ENCODE measurements at regions not wholly inside any gene's neighbourhood (a gene's known extent, or its start where the extent isn't known, plus 50 kb on each side); places are given as distances from the start of the nearest gene placed in this dataset.

DNA sequence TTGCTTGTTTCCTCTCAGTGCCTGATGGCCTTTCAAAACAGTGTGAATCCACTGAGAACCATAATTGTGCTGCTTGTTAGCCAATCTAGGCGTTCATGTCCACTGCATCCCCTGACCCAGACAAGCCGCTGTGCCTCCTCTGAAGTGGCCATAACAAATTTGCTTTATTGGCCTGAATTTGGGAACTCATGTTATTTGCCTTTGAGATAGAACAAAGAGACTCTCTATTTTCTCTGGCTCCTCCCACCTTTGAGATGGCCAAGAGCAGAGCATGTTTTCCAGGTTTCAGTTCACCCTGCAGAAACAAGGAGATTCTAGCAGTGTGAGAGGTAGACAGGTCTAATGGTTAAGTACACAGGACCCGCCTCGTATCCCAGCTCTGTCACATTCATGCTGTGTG lies 723.9 kb downstream of the MED13L start:
- DNase-seq (no peak), ATAC-seq (ENCODE audit: low read depth) (no peak)
- no peaks in the 10 kb centered on the region for H3K27me3 Mint-ChIP-seq
- no peaks in the 10 kb centered on the region for H3K4me1 Mint-ChIP-seq
- ChIA-PET POLR2A (no interaction called here), CTCF (no interaction called here)
- no peaks in the 10 kb centered on the region for H3K36me3 Mint-ChIP-seq (ENCODE audit: low read depth)
- intact Hi-C loops (cut with micrococcal nuclease), result no loop called here
- no peak for TF ChIP-seq CTCF (IDR thresholded peaks at IDR 0.05)
- no peak overlapping the region for H3K4me3 Mint-ChIP-seq
- no peak overlapping the region for H3K27ac Mint-ChIP-seq
- H3K9me3 Mint-ChIP-seq, result no peaks in the 10 kb centered on the region

DNA sequence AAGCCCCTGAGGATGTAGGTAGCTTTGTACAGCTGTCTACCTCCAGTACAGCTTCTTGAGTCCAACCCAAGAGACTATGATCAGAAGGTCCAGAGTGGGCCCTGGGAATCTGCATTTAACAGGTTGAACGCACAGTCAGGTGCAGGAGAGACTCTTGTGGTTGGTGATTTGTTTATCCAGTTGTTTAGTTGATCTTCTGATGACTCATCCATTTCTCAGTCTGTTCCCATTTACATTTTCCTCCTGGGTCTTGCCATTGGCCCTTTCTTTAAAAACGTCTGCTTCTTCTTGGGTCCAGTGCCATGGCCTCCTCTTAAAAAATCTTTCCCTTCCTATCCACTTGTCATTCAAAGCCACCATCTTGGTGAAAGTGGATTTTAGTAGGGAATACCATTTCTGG lies 734.2 kb downstream of the MED13L start:
- no peak for TF ChIP-seq CTCF (IDR thresholded peaks at IDR 0.05)
- intact Hi-C loops (cut with micrococcal nuclease), result no loop called here
- no peak for DNase-seq
- ATAC-seq (ENCODE audit: low read depth), result no peak
- Mint-ChIP-seq H3K4me3 (no peak overlapping the region), H3K27me3 (no peaks in the 10 kb centered on the region), H3K9me3 (no peaks in the 10 kb centered on the region), H3K4me1 (no peaks in the 10 kb centered on the region), H3K36me3 (ENCODE audit: low read depth) (no peaks in the 10 kb centered on the region), H3K27ac (no peak overlapping the region)
- ChIA-PET CTCF (no interaction called here), POLR2A (no interaction called here)

- DNase-seq, result no peak
- H3K4me1 Mint-ChIP-seq, result no peaks in the 10 kb centered on the region
- H3K9me3 Mint-ChIP-seq, result no peaks in the 10 kb centered on the region
These were observed 734.8 kb downstream of the MED13L start for GRCh38 chr12:115542656-115543055.

DNA sequence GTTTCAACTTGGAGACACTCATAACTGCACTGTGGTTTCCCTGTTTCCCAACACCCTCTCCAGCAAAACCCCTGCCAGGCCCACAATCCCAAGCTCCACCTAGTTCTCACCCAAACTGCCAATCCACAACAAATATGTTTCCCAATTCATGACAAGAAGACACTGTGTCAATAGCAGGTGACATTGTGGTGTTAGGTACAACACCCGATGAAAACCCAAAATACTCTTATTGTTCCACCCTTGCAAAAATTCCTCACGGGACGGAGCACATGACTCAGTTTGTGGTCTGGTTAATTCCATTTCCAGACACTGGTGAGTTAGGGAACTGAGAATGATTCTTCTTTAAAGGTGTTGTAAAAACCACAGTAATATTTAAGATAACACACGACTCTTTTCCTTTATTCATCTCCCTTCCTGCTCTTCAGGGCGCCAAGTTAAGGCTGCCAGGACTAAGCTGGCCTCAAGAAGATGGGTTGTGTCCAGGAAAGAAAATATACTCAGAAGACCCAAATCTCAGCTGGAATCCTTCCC lies 735.5 kb downstream of the MED13L start:
- H3K4me1 Mint-ChIP-seq, result no peaks in the 10 kb centered on the region
- H3K27ac Mint-ChIP-seq, result no peak overlapping the region
- H3K27me3 Mint-ChIP-seq, result no peaks in the 10 kb centered on the region
- POLR2A ChIA-PET, result no interaction called here
- TF ChIP-seq CTCF (IDR thresholded peaks at IDR 0.05), result no peak
- DNase-seq, result no peak
- no peak for ATAC-seq (ENCODE audit: low read depth)
- H3K4me3 Mint-ChIP-seq, result no peak overlapping the region
- intact Hi-C loops (cut with micrococcal nuclease), result no loop called here
- H3K9me3 Mint-ChIP-seq, result no peaks in the 10 kb centered on the region
- no peaks in the 10 kb centered on the region for H3K36me3 Mint-ChIP-seq (ENCODE audit: low read depth)
- CTCF ChIA-PET, result no interaction called here

More at GRCh38 chr12:115542656-115543055, 734.8 kb downstream of the MED13L start:
- Mint-ChIP-seq H3K27me3 (no peaks in the 10 kb centered on the region), H3K36me3 (ENCODE audit: low read depth) (no peaks in the 10 kb centered on the region), H3K4me3 (no peak overlapping the region), H3K27ac (no peak overlapping the region)
- no peak for ATAC-seq (ENCODE audit: low read depth)
- TF ChIP-seq CTCF (IDR thresholded peaks at IDR 0.05), result no peak
- CTCF ChIA-PET, result no interaction called here
- intact Hi-C loops (cut with micrococcal nuclease), result no loop called here
- POLR2A ChIA-PET, result no interaction called here

- Mint-ChIP-seq H3K4me1 (no peaks in the 10 kb centered on the region), H3K27me3 (peaks cover under 1% of the 10 kb centered on the region), H3K36me3 (ENCODE audit: low read depth) (no peaks in the 10 kb centered on the region), H3K9me3 (no peaks in the 10 kb centered on the region), H3K4me3 (no peak overlapping the region), H3K27ac (no peak overlapping the region)
- ChIA-PET CTCF (no interaction called here), POLR2A (no interaction called here)
- DNase-seq (no peak), ATAC-seq (ENCODE audit: low read depth) (no peak)
- intact Hi-C loops (cut with micrococcal nuclease), result no loop called here
- no peak for TF ChIP-seq CTCF (IDR thresholded peaks at IDR 0.05)
These were observed 749.0 kb downstream of the MED13L start for GRCh38 chr12:115528466-115528865.

Measured in activated B cell treated with CpG ODN at 0.5 μM for 24 hours (primary cell).